B cell (primary cell): ENCODE measurements at regions not wholly inside any gene's neighbourhood (a gene's known extent, or its start where the extent isn't known, plus 50 kb on each side); places are given as distances from the start of the nearest gene placed in this dataset.

Experiments
- ATAC-seq: fragments of 200-7000 bp; cut with Tn5 transposase; one replicate; pipeline ENCODE4 v1.10.0; 2021; ENCODE audit warnings: low read depth, mild to moderate bottlenecking, moderate number of reproducible peaks, moderate library complexity
- CTCF ChIA-PET: fragments of 350-600 bp; sonication (Branson Sonifier 250); formaldehyde crosslinking; loops from one replicate; lab custom pipeline; 2021; ENCODE audit warnings: antibody characterized with exemption, inconsistent platforms; lab: Charles Lee
- POLR2A ChIA-PET: fragments of 350-600 bp; sonication (Branson Sonifier 250); formaldehyde crosslinking; loops from one replicate; lab custom pipeline; 2021; ENCODE audit warnings: antibody characterized with exemption; lab: Charles Lee
- DNase-seq: peaks from one replicate; pipeline ENCODE4 v3.0.0; 2013
- H2AFZ ChIP-seq: 2 replicates; pipeline ENCODE4 v1.6.1; 2012; ENCODE audit warnings: mild to moderate bottlenecking, low read depth, low read length; ENCODE audit not compliant: insufficient read depth, poor library complexity, severe bottlenecking
- H3K27ac ChIP-seq, 2 donors: 1 replicate in 1 of 2; 2 replicates in 1 of 2; pipeline ENCODE4 v1.5.1; 2012 to 2013; ENCODE audit warnings: low read length in 2 of 2, mild to moderate bottlenecking in 2 of 2, moderate library complexity in 1 of 2
- H3K27me3 ChIP-seq, 4 experiments: fragments of 200-600 bp in 1 of 4; sonication (generic) in 1 of 4; replicated peaks in 1 of 4; 1 replicate in 2 of 4; 2 replicates in 2 of 4; pipeline versions ENCODE4 v1.6.1 to v1.7.0; 2013 to 2016; ENCODE audit warnings: low read length in 3 of 4, mild to moderate bottlenecking in 2 of 4, mixed read lengths in 1 of 4, moderate library complexity in 1 of 4; ENCODE audit not compliant: insufficient read depth in 4 of 4, control insufficient read depth in 3 of 4; ENCODE audit errors: control extremely low read depth in 1 of 4
- H3K36me3 ChIP-seq, 2 experiments: replicated peaks in 1 of 2; 1 replicate in 1 of 2; 2 replicates in 1 of 2; pipeline versions ENCODE4 v1.6.1 to v1.7.1; 2013; ENCODE audit warnings: low read length in 1 of 2; ENCODE audit not compliant: insufficient read depth in 2 of 2, control insufficient read depth in 1 of 2; ENCODE audit errors: control extremely low read depth in 1 of 2, extremely low read depth in 1 of 2
- H3K4me1 ChIP-seq, 2 donors: fragments of 200-600 bp in 1 of 2; sonication (generic) in 1 of 2; 1 replicate in 1 of 2; 2 replicates in 1 of 2; pipeline versions ENCODE4 v1.5.1 to v1.6.1; 2013 to 2017; ENCODE audit warnings: low read length in 2 of 2; ENCODE audit not compliant: control insufficient read depth in 2 of 2, insufficient read depth in 2 of 2
- H3K4me2 ChIP-seq: replicated peaks from 2 replicates; pipeline ENCODE3; 2012; ENCODE audit warnings: mild to moderate bottlenecking, low read depth, low read length; ENCODE audit not compliant: poor library complexity, severe bottlenecking
- H3K4me3 ChIP-seq, 5 experiments: fragments of 200-600 bp in 1 of 5; sonication (generic) in 1 of 5; 1 replicate in 3 of 5; 2 replicates in 2 of 5; pipeline versions ENCODE4 v1.5.1 to v1.7.0; 2011 to 2016; ENCODE audit warnings: low read length in 4 of 5, mild to moderate bottlenecking in 4 of 5, low read depth in 2 of 5, control low read depth in 1 of 5, moderate library complexity in 1 of 5; ENCODE audit not compliant: insufficient read depth in 1 of 5; ENCODE audit errors: control extremely low read depth in 1 of 5, extremely low read depth in 1 of 5
- H3K79me2 ChIP-seq: fragments of 200-600 bp; sonication (generic); one replicate; pipeline ENCODE4 v1.6.0; 2016; ENCODE audit warnings: low read length; ENCODE audit not compliant: control insufficient read depth, insufficient read depth
- H3K9ac ChIP-seq: fragments of 200-600 bp; sonication (generic); 2 replicates; pipeline ENCODE4 v1.6.1; 2017; ENCODE audit warnings: mild to moderate bottlenecking, low read length, moderate library complexity
- H3K9me3 ChIP-seq, 3 donors: one replicate each; pipeline versions ENCODE4 v1.6.1 to v1.7.1; 2013; ENCODE audit warnings: low read length in 2 of 3; ENCODE audit not compliant: control insufficient read depth in 2 of 3, insufficient read depth in 1 of 3; ENCODE audit errors: control extremely low read depth in 1 of 3
- H4K20me1 ChIP-seq: 2 replicates; pipeline ENCODE4 v1.6.0; 2012; ENCODE audit warnings: mild to moderate bottlenecking, low read length; ENCODE audit not compliant: insufficient read depth, control insufficient read depth, poor library complexity, severe bottlenecking
- H3K27ac Mint-ChIP-seq: one replicate; pipeline ENCODE4 v1.8.0; 2021; ENCODE audit warnings: mixed read lengths
- H3K27me3 Mint-ChIP-seq: one replicate; pipeline ENCODE4 v1.8.0; 2021; ENCODE audit warnings: mixed read lengths
- H3K4me1 Mint-ChIP-seq: one replicate; pipeline ENCODE4 v1.8.0; 2021; ENCODE audit warnings: mixed read lengths
- H3K4me3 Mint-ChIP-seq: one replicate; pipeline ENCODE4 v1.8.0; 2021; ENCODE audit warnings: mixed read lengths
- H3K9me3 Mint-ChIP-seq: one replicate; pipeline ENCODE4 v1.8.0; 2022; ENCODE audit warnings: mixed read lengths; ENCODE audit not compliant: insufficient read depth
- EZH2 ChIP-seq: IDR thresholded peaks from 2 replicates; pipeline ENCODE4 v1.6.1; 2012; ENCODE audit warnings: borderline replicate concordance, low read depth, mild to moderate bottlenecking, moderate library complexity, low read length; ENCODE audit not compliant: insufficient read depth, poor library complexity, severe bottlenecking
- WGBS: methylation state at CpG from one replicate; pipeline ENCODE4 v1.1.5; 2013; ENCODE audit warnings: missing lambda C conversion rate; ENCODE audit not compliant: insufficient coverage; 5-methylcytosine and 5-hydroxymethylcytosine counted together
- intact Hi-C: fragments of 100-400 bp; cut with micrococcal nuclease; formaldehyde crosslinking; loops from one replicate; pipeline ENCODE4 v1.10.0; 2022
- TF ChIP-seq, protein P1 (sequence below): fragments of 200-600 bp; IDR thresholded peaks from one replicate; pipeline ENCODE4 v1.8.0; 2022; ENCODE audit warnings: antibody characterized with exemption, mild to moderate bottlenecking

- H3K79me2 ChIP-seq = no peaks in the 10 kb centered on the region
- Mint-ChIP-seq H3K27me3 (no peaks in the 10 kb centered on the region), H3K27ac (no peak overlapping the region), H3K4me1 (no peaks in the 10 kb centered on the region), H3K9me3 (peaks cover 2% of the 10 kb centered on the region), H3K4me3 (no peak overlapping the region)
- H3K9me3 ChIP-seq = no peaks in the 10 kb centered on the region
- ATAC-seq (no peak), DNase-seq (no peak)
- intact Hi-C loops = no loop called here
- H3K9ac ChIP-seq = no peak overlapping the region
- H3K27ac ChIP-seq = no peak overlapping the region
- POLR2A ChIA-PET = no interaction called here
- no peak overlapping the region for H3K4me3 ChIP-seq
- TF ChIP-seq, protein P1, sequence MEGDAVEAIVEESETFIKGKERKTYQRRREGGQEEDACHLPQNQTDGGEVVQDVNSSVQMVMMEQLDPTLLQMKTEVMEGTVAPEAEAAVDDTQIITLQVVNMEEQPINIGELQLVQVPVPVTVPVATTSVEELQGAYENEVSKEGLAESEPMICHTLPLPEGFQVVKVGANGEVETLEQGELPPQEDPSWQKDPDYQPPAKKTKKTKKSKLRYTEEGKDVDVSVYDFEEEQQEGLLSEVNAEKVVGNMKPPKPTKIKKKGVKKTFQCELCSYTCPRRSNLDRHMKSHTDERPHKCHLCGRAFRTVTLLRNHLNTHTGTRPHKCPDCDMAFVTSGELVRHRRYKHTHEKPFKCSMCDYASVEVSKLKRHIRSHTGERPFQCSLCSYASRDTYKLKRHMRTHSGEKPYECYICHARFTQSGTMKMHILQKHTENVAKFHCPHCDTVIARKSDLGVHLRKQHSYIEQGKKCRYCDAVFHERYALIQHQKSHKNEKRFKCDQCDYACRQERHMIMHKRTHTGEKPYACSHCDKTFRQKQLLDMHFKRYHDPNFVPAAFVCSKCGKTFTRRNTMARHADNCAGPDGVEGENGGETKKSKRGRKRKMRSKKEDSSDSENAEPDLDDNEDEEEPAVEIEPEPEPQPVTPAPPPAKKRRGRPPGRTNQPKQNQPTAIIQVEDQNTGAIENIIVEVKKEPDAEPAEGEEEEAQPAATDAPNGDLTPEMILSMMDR = no peak
- CTCF ChIA-PET = no interaction called here
- no peaks in the 10 kb centered on the region for H3K27me3 ChIP-seq
- no peaks in the 10 kb centered on the region for H3K4me1 ChIP-seq
- 69% methylated on average over 2 of the region's 4 CpGs for WGBS
- no peaks in the 10 kb centered on the region for H3K36me3 ChIP-seq
- no peaks in the 10 kb centered on the region for H4K20me1 ChIP-seq
- H3K4me2 ChIP-seq = no peak overlapping the region
- no peak overlapping the region for H2AFZ ChIP-seq
These were observed 134.7 kb upstream of the PGR start for GRCh38 chr11:101264306-101264705.

DNA sequence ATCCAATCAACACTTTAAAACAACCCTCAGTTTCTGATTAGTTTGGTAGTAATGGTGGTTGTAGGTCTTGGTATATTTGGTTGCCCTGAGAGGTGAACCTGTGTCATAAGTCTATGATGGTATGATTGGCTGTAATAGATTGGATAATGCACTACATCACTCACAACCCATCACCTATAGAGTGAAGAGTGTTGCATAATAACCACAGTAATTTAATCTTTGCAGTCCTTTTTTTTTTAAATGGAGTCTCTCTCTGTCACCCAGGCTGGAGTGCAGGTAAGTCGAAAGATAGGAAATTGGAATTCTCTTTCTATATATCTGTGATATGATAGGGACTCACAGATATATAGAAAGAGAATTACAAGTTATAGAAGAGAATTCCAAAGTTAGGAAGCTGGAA lies 133.4 kb upstream of the PGR start:
- Mint-ChIP-seq H3K9me3 (peaks cover 2% of the 10 kb centered on the region), H3K27me3 (no peaks in the 10 kb centered on the region), H3K27ac (no peak overlapping the region), H3K4me3 (no peak overlapping the region), H3K4me1 (no peaks in the 10 kb centered on the region)
- Histone ChIP-seq H3K27me3 (no peaks in the 10 kb centered on the region), H4K20me1 (no peaks in the 10 kb centered on the region), H3K36me3 (no peaks in the 10 kb centered on the region), H3K27ac (no peak overlapping the region), H3K9me3 (no peaks in the 10 kb centered on the region), H3K4me3 (no peak overlapping the region), H3K4me1 (no peaks in the 10 kb centered on the region), H3K4me2 (no peak overlapping the region), H3K79me2 (no peaks in the 10 kb centered on the region), H2AFZ (no peak overlapping the region), H3K9ac (no peak overlapping the region)
- CTCF ChIA-PET = no interaction called here
- no CpG with 5 or more reads among the region's 1 CpG for WGBS
- TF ChIP-seq, protein P1 = no peak
- TF ChIP-seq EZH2 = no peak
- DNase-seq (no peak), ATAC-seq (no peak)
- POLR2A ChIA-PET = no interaction called here
- intact Hi-C loops = no loop called here
